Gastroesophageal sphincter (tissue), 4 donors: ENCODE measurements at regions not wholly inside any gene's neighbourhood (a gene's known extent, or its start where the extent isn't known, plus 50 kb on each side); places are given as distances from the start of the nearest gene placed in this dataset.

ENCODE experiments used
- ATAC-seq: fragments of 150-250 bp; one replicate; pipeline ENCODE4 v1.9.1; 2016; ENCODE audit warnings: mild to moderate bottlenecking, moderate library complexity
- H3K27ac ChIP-seq, 4 donors: fragments of 200-600 bp; sonication (generic) in 3 of 4; 1 replicate in 3 of 4; 2 replicates in 1 of 4; pipeline ENCODE4 v1.5.1; 2016 to 2019
- H3K27me3 ChIP-seq: fragments of 200-600 bp; sonication (generic); one replicate; pipeline ENCODE4 v1.5.1; 2019
- H3K36me3 ChIP-seq, 2 donors: fragments of 200-600 bp; sonication (generic); one replicate each; pipeline ENCODE4 v1.5.1; 2019; ENCODE audit warnings: control low read depth in 1 of 2
- H3K4me1 ChIP-seq, 3 donors: fragments of 200-600 bp; sonication (generic); 1 replicate in 2 of 3; 2 replicates in 1 of 3; pipeline ENCODE4 v1.5.1; 2016 to 2019; ENCODE audit warnings: control low read depth in 2 of 3
- H3K4me3 ChIP-seq, 2 donors: fragments of 200-600 bp; sonication (generic); one replicate each; pipeline ENCODE4 v1.5.1; 2019; ENCODE audit warnings: mild to moderate bottlenecking in 1 of 2, moderate library complexity in 1 of 2
- H3K9me3 ChIP-seq, 3 donors: fragments of 200-600 bp; sonication (generic); one replicate each; pipeline ENCODE4 v1.5.1; 2017 to 2019; ENCODE audit warnings: control low read depth in 2 of 3
- EP300 ChIP-seq: sonication (generic); formaldehyde crosslinking; IDR thresholded peaks from one replicate; pipeline ENCODE4 v1.6.1; 2017; ENCODE audit warnings: antibody characterized with exemption, mild to moderate bottlenecking
- POLR2A ChIP-seq, 2 donors: fragments of 450-650 bp; IDR thresholded peaks; one replicate each; pipeline ENCODE4 v1.6.1; 2017; ENCODE audit warnings: antibody characterized with exemption in 2 of 2, mild to moderate bottlenecking in 2 of 2, moderate library complexity in 1 of 2
- POLR2AphosphoS5 ChIP-seq: sonication (generic); formaldehyde crosslinking; IDR thresholded peaks from one replicate; pipeline ENCODE4 v1.6.1; 2017; ENCODE audit warnings: antibody characterized with exemption
- WGBS, 2 donors: methylation state at CpG; one replicate each; pipeline ENCODE4 v1.1.5; 2018; ENCODE audit warnings: low coverage in 1 of 2; 5-methylcytosine and 5-hydroxymethylcytosine counted together
- TF ChIP-seq, protein P1 (sequence below), 4 experiments: fragments of 200-600 bp in 2 of 4; fragments of 450-650 bp in 2 of 4; sonication (generic) in 1 of 4; IDR thresholded peaks; one replicate each; pipeline ENCODE4 v1.5.1; 2017 to 2019; ENCODE audit warnings: antibody characterized with exemption in 4 of 4, mild to moderate bottlenecking in 2 of 4, moderate library complexity in 2 of 4

DNA sequence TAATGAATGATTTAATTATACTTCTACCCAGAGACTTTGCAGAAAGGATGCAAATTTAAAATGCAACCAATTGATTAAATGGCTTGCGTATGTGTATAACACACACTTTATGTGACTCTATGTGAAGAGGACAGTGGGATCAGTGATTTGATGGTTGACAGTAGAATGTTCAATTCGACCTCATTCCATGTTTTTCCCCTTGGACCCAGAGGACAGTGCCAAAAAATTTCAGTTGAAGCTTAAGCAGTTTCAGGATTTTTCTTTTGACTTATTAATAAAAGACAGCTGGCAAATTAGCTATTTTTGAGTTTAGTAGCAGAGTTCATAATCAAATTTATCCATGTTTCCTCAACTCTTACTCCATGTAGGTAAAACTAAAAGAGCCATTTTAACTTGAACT is 742.4 kb upstream of the NR2F2 start:
- no peak overlapping the region for H3K27ac ChIP-seq
- TF ChIP-seq POLR2AphosphoS5 (no peak), EP300 (no peak), POLR2A (IDR thresholded peaks at IDR 0.05) (no peak)
- TF ChIP-seq, protein P1, sequence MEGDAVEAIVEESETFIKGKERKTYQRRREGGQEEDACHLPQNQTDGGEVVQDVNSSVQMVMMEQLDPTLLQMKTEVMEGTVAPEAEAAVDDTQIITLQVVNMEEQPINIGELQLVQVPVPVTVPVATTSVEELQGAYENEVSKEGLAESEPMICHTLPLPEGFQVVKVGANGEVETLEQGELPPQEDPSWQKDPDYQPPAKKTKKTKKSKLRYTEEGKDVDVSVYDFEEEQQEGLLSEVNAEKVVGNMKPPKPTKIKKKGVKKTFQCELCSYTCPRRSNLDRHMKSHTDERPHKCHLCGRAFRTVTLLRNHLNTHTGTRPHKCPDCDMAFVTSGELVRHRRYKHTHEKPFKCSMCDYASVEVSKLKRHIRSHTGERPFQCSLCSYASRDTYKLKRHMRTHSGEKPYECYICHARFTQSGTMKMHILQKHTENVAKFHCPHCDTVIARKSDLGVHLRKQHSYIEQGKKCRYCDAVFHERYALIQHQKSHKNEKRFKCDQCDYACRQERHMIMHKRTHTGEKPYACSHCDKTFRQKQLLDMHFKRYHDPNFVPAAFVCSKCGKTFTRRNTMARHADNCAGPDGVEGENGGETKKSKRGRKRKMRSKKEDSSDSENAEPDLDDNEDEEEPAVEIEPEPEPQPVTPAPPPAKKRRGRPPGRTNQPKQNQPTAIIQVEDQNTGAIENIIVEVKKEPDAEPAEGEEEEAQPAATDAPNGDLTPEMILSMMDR (IDR thresholded peaks at IDR 0.05): no peak
- WGBS, 2 donors: 66% methylated on average over 2 of the region's 2 CpGs
- H3K4me3 ChIP-seq: no peak overlapping the region
- no peak for ATAC-seq
- H3K4me1 ChIP-seq: peaks cover 0 to 12% (median 0%) of the 10 kb centered on the region in 3 donors
- no peaks in the 10 kb centered on the region for H3K27me3 ChIP-seq
- no peaks in the 10 kb centered on the region for H3K9me3 ChIP-seq
- H3K36me3 ChIP-seq: no peaks in the 10 kb centered on the region

DNA sequence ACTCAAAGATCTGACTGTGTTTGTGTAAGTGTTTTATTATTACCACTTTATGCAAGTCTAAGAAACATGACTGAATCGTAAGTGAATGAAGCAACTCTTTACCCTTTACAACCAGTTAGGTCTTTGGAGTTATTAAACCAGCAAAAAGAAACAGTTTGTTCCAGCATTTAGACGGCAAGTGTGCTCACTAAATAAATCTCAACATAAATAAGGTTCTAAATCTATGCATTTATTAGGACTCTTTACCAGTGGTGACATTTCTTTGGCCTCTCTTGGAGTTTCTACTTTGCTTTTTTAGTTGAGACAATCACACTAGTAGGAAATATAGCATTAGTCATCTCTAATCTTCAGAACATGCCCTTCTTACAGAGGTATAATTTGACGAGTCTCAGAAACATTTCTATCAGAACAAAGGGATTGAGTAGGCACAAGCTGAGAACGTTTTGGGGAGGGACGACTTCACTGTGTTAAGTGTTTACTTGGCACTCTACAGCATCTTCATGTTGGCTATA is 739.9 kb upstream of the NR2F2 start:
- Histone ChIP-seq H3K4me1 (peaks cover 0 to 12% (median 0%) of the 10 kb centered on the region in 3 donors), H3K27ac (peak overlapping the region in 1 of 4 donors; percentile 55), H3K27me3 (no peaks in the 10 kb centered on the region), H3K36me3 (no peaks in the 10 kb centered on the region), H3K4me3 (no peak overlapping the region), H3K9me3 (no peaks in the 10 kb centered on the region)
- no peak for TF ChIP-seq POLR2A (IDR thresholded peaks at IDR 0.05)
- peak; percentile 88 for TF ChIP-seq POLR2AphosphoS5
- ATAC-seq: no peak
- 28 to 33% methylated on average over 4 to 5 of the region's 5 CpGs for WGBS, 2 donors

DNA sequence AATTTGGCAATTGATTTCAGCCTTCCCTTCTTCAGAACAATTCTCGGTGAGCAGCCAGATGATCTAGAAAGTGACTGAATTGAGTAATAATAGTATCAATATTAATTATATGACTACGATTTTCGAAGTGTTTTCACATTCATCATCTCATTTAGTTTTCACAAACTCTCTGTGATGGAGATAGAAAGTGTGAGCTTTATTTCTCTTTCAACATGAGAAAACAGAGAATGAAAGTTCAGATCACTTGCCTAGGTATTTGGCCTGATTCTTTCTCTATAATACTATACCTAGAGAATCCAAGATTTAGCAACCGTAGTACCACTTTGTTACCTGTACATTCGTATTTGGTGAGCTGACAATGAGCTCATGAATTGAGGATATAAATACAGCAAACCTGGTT is 739.2 kb upstream of the NR2F2 start:
- Histone ChIP-seq H3K36me3 (no peaks in the 10 kb centered on the region), H3K9me3 (no peaks in the 10 kb centered on the region), H3K27me3 (no peaks in the 10 kb centered on the region), H3K4me1 (peaks cover 0 to 12% (median 0%) of the 10 kb centered on the region in 3 donors), H3K4me3 (no peak overlapping the region), H3K27ac (peak overlapping the region in 1 of 4 donors; percentile 55)
- ATAC-seq: no peak
- TF ChIP-seq EP300 (no peak), POLR2A (IDR thresholded peaks at IDR 0.05) (no peak), POLR2AphosphoS5 (no peak)
- TF ChIP-seq, protein P1 (IDR thresholded peaks at IDR 0.05): no peak
- 35 to 84% methylated on average over 5 of the region's 5 CpGs for WGBS, 2 donors

DNA sequence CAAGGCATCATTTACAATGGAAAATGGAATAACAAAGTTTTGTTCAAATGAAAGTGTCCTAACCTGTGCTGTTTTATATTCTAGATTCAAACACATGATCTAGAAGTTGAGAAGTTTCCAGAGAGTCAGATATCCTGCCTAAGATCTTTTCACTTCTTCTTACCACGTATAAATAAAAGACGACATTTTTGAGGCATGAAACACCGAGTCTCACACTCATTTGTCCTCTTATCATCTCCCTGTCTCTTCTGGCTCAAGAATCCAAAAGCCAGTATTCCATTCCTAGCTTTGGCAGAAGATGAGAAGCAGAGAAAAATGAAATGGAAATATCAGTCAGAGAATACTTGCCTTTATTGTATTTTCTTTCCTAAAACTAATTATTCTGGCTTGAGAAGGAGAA is 738.6 kb upstream of the NR2F2 start:
- ATAC-seq: no peak
- 36 to 40% methylated on average over 3 of the region's 3 CpGs for WGBS, 2 donors
- no peak for TF ChIP-seq POLR2A (IDR thresholded peaks at IDR 0.05)
- no peak for TF ChIP-seq POLR2AphosphoS5
- no peak for TF ChIP-seq EP300
- TF ChIP-seq, protein P1 (IDR thresholded peaks at IDR 0.05): no peak
- Histone ChIP-seq H3K4me3 (no peak overlapping the region), H3K27me3 (no peaks in the 10 kb centered on the region), H3K9me3 (no peaks in the 10 kb centered on the region), H3K27ac (no peak overlapping the region), H3K4me1 (peaks cover 0 to 13% (median 0%) of the 10 kb centered on the region in 3 donors), H3K36me3 (no peaks in the 10 kb centered on the region)

DNA sequence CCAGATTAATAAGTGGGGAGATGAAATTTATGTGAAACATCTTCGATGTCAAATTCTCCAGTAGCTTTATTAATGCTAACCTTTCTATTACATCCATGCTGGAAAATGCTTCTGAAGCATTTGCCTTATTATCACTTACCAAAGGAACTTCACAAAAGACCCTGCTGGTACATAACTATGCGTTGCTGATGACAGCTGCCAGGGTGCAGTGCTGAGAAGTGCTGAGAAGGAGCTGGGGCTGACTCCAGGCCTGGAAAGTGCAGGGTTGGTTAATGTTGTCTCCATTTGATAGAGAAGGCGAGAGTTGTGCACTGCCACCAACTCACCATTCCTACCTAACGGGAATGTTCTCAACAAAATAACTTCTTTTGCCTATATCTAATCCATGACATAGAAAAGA is 736.0 kb upstream of the NR2F2 start:
- Histone ChIP-seq H3K4me1 (peaks cover 0 to 34% (median 0%) of the 10 kb centered on the region in 3 donors), H3K36me3 (no peaks in the 10 kb centered on the region), H3K9me3 (no peaks in the 10 kb centered on the region), H3K4me3 (no peak overlapping the region), H3K27ac (no peak overlapping the region), H3K27me3 (no peaks in the 10 kb centered on the region)
- no peak for ATAC-seq
- WGBS, 2 donors: 94 to 95% methylated on average over 3 to 4 of the region's 4 CpGs
- TF ChIP-seq EP300 (no peak), POLR2AphosphoS5 (no peak), POLR2A (IDR thresholded peaks at IDR 0.05) (no peak)
- TF ChIP-seq, protein P1 (IDR thresholded peaks at IDR 0.05): no peak
